ENCODE measurements at regions not wholly inside any gene's neighbourhood (a gene's known extent, or its start where the extent isn't known, plus 50 kb on each side); places are given as distances from the start of the nearest gene placed in this dataset.
"Not testable (repeated sequence)": the region's sequence is repeated elsewhere in the genome, so short reads cannot be mapped to it uniquely, and the experiment has no call there.

DNA sequence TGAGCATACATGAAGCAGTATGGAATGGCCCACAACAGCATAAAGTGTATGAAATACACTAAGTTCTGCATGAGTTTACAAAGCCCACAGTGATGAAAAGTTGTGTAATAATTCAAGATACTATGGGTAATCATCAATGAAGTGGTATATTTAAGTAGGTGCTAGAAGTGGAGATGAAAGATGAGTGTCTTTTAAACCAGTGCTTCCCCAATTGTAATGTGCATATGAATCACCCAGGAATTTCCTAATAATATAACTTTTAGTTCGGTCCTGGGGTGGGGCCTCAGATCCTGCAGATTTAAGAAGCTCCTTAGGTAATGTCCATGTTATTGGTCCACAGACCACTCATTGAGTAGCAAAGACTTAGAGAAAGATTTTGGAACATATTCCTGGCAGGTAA lies 184.9 kb downstream of the DUSP10 start:
- no peak for DNase-seq (ENCODE audit: low read depth in 2 of 3, low spot score in 1 of 3)

DNA sequence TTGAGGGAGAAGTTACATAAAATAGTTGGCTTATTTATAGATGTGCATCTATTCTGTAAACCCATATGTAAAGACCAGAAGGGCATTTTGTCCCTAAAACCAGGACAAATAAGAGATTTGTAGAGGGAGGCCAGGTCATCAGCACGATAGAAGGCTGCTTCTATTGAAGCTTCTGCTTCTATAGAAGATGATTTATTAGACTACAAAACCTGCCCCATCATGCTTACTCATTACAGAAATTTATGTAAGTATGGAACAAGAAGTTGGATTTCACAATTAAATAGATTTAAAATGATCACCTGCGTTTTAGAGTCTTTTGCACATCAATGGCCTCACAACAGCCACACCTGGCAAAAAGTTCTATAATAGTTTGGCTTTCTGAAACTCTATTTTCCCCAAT lies 183.5 kb downstream of the DUSP10 start:
- no peak for DNase-seq (ENCODE audit: low read depth in 2 of 3, low spot score in 1 of 3)

DNA sequence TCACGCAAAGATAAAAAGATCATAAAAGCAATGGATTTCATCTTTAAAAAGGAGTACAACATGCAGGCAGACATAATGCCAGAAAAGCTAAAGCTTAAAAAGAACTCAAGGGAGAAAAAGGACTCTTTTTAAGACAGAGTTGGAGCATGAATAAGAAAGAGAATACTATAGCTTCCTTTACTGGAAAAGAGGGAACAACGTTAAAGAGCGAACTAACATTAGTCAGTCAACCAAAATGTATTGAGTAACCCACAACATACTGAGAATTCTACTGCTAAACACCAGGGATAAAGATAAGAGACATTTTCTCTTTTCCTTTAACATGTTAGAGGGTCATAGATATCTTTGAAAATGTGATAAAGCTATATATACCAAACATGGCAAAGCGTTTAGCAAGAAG lies 182.0 kb downstream of the DUSP10 start:
- DNase-seq (ENCODE audit: low read depth in 2 of 3, low spot score in 1 of 3): no peak

DNA sequence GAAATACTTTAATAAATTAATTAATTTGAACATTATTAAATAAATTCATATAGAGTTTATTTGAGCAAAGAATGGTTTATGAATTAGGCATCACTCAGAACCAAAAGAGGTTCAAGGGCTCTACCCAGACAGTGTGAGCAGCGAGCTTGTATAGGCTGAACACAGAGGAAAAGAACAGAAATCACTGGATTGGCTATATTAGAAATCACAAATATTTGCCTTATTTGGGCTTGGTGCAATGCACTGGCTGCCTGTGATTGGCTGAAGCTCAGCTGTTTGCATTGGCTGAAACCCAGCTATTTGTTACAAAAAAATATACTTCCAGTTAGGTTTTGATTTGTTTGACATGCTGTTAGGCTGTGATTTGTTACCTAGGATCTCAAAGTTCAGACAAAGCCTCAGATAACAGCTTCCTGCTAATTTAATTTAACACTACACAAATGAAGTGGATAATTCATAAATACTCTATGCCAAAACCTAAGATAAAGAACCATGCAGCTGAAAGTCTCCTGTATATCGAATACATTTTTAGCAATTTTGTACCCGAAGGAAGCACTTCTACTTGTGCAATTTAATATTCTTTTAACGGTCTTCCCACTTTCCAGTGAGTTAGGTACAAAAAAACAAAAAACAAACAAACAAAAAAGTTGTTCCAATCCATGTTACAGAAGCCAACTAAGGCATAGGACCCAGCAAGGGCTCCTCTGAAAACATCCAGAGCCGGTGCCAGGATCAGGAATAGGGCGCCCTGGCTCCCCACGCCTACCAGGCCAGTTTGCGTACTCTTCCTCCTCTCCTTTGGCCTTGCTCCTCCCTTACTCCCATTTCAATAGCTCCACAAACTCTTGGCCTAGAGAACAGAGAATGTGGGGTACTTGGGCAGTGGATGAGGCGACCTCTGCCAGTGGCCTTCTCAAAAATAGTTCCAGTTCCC lies 179.1 kb downstream of the DUSP10 start:
- no peak for DNase-seq (ENCODE audit: low read depth in 2 of 3, low spot score in 1 of 3)

DNA sequence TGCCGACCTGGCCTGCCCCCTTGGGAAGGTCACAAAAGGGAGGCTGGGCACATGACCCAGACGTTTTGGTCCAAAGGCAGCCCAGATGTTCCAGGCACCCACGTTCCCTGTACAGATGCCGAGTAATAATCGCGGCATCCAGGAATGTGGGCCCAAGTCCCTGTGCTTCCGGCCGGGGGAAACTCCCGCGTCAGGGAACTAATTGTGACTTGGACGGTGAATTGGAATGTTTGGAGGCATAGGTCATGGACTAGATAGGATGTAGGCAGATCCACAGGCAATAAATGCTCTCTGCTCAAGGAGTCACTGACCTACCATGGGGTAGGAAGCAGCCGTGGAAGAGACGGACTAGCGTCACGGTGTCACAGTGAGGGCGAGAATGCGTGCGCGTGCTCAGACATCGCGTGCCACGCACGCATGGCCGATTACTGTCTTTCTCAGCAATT lies 178.4 kb downstream of the DUSP10 start:
- DNase-seq (ENCODE audit: low read depth in 2 of 3, low spot score in 1 of 3): no peak

DNA sequence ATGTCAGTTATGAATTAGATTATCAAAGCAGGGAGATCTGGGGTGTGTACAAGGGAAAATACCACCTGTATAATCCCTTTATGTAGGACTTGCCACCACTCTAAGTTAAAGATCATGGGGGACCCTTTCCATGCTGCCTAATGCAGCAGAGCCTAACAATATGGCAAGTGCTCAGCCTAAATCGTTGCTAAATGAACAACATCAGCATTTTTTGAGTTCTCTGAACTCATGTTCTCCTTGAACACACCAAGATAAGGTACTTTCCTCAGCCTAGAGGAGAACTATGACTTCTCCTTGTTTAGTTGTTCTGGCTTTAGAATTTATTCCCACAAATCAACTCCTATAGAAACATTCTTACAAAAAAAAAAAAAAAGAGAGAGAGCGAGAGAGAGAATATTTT lies 177.0 kb downstream of the DUSP10 start:
- no peak for DNase-seq (ENCODE audit: low read depth in 2 of 3, low spot score in 1 of 3)

DNA sequence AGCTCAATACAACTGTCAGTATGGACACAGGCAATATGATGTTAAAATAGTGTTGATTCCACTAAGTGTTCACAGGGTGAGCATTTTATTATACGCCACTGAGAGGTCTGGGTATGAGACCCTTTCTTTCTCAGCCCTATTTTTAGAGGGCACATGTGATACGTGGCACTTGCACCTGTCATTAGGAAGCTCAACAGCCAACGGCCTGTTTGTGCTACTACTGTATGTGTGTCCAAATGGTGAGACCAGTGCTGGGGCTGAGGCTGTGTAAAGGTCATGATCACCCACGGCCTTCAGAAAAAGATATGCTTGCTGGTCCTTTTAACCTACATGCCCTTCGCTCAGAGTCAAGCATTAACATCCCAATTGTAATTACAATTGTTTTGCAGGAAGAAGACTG lies 176.2 kb downstream of the DUSP10 start:
- no peak for DNase-seq (ENCODE audit: low read depth in 2 of 3, low spot score in 1 of 3)

DNA sequence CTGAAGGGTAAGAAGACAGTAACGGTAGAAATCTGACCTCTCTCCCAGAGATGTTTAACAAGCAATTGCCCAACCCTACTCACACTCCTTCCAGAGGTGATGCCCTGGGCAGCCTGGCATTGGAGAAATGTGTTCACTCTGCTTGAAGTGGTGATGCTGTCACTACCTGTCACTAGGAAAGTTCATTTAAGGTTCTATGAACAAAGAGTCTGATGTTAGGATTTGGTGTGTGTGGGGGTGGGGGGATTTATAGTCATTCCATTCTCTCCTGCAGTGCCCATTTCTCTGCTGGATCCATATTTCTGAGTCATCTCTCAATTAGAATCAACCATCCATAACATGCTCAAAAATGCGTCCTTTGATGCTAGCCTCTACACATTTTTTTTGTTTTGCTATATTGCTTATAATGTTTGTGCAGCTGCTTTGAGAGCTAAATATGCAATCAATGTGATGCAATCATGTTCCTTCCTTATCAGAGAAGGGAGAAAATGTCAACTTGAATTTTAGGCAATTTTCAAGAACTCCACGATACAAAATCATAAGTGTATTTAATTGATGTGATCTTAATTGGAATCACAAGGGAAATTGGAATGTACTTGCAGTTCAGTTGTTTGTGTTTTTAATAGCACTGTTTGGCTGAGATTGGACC lies 173.9 kb downstream of the DUSP10 start:
- DNase-seq (ENCODE audit: low read depth in 2 of 3, low spot score in 1 of 3): no peak

DNA sequence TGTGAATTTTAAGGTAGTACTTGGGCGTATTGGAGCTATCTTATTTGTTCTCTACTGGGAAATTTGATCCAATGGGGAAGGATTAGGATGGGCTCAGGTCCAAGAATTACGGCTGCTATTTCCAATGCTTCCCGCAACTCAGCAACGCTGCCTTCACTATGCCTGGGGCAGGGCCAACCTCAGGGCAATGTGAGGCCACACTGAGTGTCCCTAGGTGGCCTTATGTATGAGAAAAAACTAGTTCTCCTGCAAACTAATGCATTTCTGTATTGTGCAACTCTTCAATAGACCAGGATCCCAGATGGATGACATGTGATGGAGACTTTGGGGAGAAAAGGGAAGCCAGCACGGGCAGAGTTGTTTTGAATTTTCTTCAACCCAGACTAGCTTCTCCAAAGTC lies 168.1 kb downstream of the DUSP10 start:
- DNase-seq (ENCODE audit: low read depth in 2 of 3, low spot score in 1 of 3): no peak

DNA sequence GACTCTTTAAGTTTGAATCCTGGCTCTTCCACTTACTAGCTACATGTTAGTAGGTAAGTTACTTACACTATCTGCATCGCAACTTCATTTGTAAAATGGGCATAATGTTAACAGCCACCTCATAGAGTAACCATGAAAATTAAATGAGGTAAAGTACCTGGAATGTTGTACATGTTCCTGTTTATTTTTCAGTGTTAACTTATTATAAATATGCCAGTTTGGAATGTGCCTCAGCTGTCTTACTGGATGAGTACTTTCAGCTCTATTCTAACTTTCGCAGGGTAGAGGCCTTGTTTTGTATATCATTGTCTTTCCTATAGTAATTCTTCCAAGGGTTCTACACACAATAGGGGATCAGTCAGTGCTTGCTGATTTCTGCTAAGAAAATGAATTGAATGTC lies 167.4 kb downstream of the DUSP10 start:
- DNase-seq (ENCODE audit: low read depth in 2 of 3, low spot score in 1 of 3): no peak

DNA sequence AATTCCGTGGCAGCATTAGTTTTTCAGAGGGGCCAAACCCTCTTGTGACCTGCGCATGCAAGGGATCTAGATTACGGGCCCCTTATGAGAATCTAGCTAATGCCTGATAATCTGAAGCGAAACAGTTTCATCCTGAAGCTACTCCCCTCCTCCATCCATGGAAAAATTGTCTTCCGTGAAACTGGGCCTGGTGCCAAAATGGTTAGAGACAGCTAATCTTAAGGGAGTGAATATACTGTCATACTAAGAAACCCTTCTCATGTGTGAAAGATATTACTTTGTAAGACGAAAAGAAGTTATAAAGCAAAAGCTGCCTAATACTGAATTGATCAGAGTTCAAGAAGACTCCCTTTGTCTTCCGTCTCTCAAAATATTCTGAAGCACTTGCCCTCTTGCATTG lies 166.3 kb downstream of the DUSP10 start:
- DNase-seq (ENCODE audit: low read depth in 2 of 3, low spot score in 1 of 3): no peak

DNA sequence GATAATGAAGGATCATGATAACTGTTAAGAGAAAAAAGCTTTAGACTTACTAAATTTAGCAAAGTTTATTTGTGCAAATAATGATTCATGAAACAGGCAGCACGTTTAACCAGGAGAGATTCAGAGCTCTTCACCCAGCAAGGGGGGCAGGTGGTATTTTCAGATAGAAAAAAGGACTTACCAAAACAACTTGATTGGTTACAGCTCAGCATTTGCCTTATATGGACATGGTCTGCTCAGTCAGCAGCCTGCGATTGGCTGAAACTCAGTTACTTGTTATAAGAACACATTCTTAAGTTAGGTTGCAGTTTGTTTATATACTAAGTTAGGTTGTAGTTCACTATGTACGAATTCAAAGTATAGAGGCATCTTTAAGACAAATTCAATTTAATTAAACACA lies 165.6 kb downstream of the DUSP10 start:
- no peak for DNase-seq (ENCODE audit: low read depth in 2 of 3, low spot score in 1 of 3)

DNA sequence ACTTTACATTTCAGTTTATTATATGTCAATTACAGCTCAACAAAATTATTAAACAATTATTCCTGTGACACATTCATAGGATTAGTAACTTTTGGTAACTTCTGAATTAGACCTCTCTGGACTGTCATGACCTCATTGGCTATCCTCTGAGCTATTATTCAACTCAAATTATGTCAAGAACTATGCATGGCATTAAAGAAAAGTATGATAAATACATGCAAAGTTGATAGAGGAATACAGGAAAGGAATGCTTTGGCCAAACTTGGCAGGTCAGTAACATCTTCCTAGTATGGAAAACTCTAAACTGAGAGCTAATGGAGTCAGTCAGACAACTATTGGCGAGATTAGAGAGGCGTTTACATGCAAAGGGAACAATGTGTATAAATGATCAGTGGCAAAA lies 158.4 kb downstream of the DUSP10 start:
- no peak for DNase-seq (ENCODE audit: low read depth in 2 of 3, low spot score in 1 of 3)

DNA sequence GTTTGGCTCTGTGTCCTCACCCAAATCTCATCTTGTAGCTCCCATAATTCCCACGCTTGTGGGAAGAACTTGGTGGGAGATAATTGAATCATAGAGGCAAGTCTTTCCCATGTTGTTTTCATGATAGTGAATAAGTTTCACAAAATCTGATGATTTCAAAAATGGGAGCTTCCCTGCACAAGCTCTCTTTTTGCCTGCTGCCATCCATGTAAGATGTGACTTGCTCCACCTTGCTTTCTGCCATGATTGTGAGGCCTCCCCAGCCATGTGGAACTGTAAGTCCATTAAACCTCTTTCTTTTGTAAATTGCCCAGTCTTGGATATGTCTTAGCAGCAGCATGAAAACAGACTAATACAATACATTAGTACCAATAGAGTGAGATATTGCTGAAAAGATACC lies 154.9 kb downstream of the DUSP10 start:
- DNase-seq (ENCODE audit: low read depth in 2 of 3, low spot score in 1 of 3): not testable (repeated sequence)

DNA sequence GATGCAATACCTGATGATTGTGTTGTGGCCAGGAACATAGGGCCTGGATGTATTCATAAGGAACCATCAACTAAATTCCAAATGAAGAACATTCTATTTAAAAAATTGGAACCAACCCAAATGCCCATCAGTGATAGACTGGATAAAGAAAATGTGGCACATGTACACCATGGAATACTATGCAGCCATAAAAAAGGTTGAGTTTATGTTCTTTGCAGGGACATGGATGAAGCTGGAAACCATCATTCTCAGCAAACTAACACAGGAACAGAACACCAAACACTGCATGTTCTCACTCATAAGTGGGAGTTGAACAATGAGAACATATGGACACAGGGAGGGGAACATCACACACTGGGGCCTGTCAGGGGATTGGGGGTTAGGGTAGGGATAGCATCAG lies 150.6 kb downstream of the DUSP10 start:
- not testable (repeated sequence) for DNase-seq (ENCODE audit: low read depth in 2 of 3, low spot score in 1 of 3)

DNA sequence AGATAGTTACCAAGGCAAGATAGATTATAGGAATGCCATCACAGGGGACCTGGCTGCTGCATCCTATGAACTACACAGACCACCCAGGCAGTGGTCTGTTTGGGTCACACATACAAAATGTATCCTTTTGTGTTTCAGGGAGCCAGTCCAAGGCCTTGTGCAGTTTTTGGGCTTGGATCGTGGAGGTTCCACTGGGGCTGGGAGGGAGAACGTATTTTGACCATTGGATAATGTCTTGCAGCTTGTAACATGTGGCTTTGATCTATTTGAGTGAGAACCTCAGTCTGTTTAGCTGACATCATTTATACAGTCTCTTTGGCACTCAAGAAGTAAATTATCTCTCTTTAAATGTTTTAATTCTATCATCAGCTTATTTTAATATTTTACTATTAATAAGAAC lies 147.3 kb downstream of the DUSP10 start:
- no peak for DNase-seq (ENCODE audit: low read depth in 2 of 3, low spot score in 1 of 3)

DNA sequence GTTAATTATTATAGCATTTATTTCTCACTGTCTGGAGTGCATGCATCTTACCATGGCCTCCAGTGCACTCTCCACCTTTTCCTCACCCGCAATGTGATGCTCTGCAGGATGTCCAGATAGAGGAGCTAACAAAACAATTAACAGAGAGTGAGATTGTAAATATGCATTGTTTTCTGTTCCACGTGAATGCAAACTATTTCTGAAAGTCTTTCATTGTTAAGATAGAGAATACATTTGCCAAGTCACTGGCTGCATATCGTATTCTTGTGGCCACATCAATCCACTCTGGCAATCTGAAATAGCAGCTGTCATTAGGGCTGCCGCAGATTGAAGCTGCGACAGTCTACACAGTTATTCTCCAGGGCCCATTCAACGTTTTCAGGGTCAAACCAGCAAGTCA lies 143.8 kb downstream of the DUSP10 start:
- DNase-seq (ENCODE audit: low read depth in 2 of 3, low spot score in 1 of 3): no peak

DNA sequence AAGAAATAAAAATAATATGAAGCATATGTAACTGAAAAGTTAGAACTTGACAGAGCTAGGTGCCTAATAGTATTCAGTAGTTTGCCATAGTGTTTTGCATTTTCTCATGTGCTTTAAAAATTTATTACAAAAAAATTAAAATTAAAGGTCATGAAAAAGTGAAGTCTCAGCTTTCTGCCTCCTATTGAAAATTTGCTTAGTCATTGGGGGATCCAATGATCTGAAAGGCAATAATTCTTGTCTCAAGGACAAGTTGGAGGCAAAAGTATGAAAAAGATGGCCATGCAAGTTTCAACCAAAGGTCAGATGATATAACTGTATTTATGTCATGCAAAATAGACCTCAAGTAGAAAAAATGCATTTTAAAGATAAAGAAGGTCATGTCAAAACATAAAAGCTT lies 140.7 kb downstream of the DUSP10 start:
- DNase-seq (ENCODE audit: low read depth in 2 of 3, low spot score in 1 of 3): no peak

DNA sequence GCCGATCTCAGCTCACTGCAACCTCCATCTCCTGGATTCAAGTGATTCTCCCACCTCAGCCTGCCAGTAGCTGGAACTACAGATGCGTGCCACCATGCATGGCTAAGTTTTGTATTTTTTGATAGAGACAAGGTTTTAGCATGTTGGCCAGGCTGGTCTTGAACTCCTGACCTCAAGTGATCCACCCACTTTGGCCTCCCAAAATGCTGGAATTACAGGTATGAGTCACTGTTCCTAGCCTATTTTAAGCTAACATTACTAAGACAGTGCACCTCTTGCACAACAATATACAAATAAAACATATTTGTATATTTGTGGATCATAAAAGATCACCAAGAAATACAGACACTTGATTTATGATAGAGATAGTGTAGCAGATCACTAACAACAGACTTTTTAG lies 139.1 kb downstream of the DUSP10 start:
- DNase-seq (ENCODE audit: low read depth in 2 of 3, low spot score in 1 of 3): no peak

DNA sequence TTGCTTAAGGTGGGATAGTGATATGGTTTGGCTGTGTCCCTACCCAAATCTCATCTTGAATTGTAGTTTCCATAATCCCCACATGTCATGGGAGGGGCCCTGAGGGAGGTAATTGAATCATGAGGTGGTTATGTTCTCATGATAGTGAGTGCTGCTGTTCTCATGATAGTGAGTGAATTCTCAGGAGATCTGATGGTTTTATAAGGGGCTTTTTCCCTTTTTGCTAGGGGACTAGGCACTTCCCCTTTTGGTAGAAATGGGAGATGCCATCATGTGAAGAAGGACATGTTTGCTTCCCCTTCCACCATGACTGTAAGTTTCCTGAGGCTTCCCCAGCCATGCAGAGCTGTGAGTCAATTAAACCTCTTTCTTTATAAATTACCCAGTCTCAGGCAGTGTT lies 137.5 kb downstream of the DUSP10 start:
- DNase-seq (ENCODE audit: low read depth in 2 of 3, low spot score in 1 of 3): not testable (repeated sequence)

DNA sequence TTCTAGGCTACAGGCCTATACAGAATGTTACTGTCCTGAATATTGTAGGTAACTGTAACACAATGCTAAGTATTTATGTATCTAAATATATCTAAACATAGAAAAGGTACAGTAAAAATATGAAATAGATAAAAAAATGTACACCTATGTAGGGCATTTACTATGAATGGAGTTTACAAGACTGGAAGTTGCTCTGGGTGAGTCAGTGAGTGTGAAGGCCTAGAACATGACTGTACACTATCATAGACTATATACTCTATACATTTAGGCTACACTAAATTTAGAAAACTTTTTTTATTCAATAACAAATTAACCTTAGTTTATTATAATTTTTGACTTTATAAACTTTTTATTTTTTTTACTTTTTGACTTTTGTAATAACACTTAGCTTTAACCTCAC lies 136.9 kb downstream of the DUSP10 start:
- DNase-seq (ENCODE audit: low read depth in 2 of 3, low spot score in 1 of 3): no peak

DNA sequence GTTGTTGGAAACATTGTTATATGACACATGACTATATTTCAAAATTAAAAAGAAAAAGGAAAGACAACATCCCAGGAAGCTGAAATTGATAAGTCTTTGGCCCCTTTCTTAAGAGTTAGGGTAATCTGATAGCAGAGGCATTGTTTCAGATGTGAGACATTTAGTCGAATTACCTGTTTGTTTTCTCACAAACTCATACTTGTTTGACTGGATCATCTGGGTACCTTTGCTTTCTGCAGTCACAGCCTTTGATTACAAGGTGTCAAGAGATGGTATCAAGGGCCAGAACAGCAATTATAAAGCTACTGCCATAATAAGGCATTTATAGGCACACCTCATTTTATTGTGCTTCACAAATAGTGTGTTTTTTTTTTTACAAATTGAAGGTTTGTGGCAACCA lies 136.3 kb downstream of the DUSP10 start:
- no peak for DNase-seq (ENCODE audit: low read depth in 2 of 3, low spot score in 1 of 3)

DNA sequence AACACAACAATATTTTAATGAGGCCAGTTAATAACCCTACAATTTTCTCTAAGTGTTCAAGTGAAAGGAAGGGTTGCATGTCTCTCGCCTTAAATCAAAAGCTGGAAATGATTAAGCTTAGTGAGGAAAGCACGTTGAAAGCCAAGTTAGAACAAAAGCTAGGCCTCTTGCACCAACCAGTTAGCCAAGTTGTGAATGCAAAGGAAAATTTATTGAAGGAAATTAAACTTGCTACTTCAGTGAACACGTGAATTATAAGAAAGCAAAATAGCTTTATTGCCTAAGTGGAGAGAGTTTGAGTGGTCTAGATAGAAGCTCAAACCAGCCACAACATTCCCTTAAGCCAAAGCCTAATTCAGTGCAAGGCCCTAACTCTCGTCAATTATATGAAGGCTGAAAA lies 135.6 kb downstream of the DUSP10 start:
- DNase-seq (ENCODE audit: low read depth in 2 of 3, low spot score in 1 of 3): no peak
